ENCODE measurements at regions not wholly inside any gene's neighbourhood (a gene's known extent, or its start where the extent isn't known, plus 50 kb on each side); places are given as distances from the start of the nearest gene placed in this dataset.

- TF ChIP-seq CTCF (IDR thresholded peaks at IDR 0.05) = no peak
- no peak for TF ChIP-seq POLR2A (IDR thresholded peaks at IDR 0.05)
- no peak for TF ChIP-seq POLR2AphosphoS5 (IDR thresholded peaks at IDR 0.05)
These were observed 247.1 kb downstream of the OSR1 start for GRCh38 chr2:19111354-19111753.

All from gastroesophageal sphincter (tissue), 3 donors.